ENCODE measurements at regions not wholly inside any gene's neighbourhood (a gene's known extent, or its start where the extent isn't known, plus 50 kb on each side); places are given as distances from the start of the nearest gene placed in this dataset.

DNA sequence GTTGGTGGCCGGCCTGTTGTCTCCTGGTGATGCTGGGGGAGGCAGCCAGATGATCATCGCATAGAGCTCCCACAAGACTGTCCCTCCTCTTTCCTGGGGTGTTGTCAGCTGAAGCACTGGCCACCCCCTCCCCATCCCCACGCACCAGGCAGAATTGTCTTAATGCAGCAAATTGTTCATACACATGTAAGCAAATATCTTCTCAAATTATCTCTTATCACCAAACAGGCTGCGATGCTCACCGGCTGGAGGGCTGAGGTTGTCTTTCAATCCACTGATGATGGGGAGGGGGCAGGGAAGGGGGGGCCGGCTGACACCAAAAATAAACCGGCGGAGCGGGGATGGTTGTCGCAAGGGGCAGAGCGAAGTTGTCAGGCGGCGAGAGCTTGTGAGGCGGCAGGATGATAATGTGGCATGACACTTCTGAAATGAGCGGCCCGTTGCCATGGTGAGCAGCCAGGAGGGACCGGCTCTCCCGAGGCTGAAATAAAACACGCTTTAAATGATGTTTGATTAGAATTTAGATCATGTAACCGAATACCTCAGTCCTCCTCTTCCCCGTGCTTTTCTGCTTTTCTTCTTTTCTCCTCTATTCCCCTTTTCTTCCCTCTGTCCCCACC, 59.8 kb downstream of the MRM1 start:
- H3K4me3 ChIP-seq (ENCODE audit: control insufficient read depth, low read depth, low read length) = no peak overlapping the region
- no peak for TF ChIP-seq CTCF (conservative IDR thresholded peaks at IDR 0.05; ENCODE audit: control insufficient read depth, insufficient read depth, low read depth, low read length)
- no peak for DNase-seq (ENCODE audit: low read depth)

GRCh38 chr17:36661688-36662087, 60.3 kb downstream of the MRM1 start:
- H3K4me3 ChIP-seq (ENCODE audit: control insufficient read depth, low read depth, low read length) = no peak overlapping the region
- DNase-seq (ENCODE audit: low read depth) = no peak
- no peak for TF ChIP-seq CTCF (conservative IDR thresholded peaks at IDR 0.05; ENCODE audit: control insufficient read depth, insufficient read depth, low read depth, low read length)

DNA sequence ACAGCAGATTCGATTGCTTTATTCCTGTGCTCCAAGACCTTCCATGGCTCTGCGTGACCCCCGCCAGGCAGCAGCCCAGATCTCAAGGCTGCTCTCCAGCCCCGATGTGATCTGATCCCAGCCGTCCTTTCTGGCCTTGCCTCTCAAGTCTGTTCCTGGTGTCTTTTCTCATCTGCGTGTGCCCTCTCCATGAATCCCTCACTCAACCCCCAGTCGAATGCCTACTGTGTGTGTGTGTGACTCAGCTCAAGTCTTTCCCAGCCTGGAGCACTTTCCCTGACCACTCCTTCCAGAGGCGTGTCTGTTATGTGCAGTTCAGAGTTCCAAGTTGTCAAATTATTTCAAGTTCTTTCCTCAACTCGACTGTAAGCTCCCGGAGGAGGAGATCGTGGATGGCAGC, 64.0 kb downstream of the MRM1 start:
- no peak overlapping the region for H3K4me3 ChIP-seq (ENCODE audit: control insufficient read depth, low read depth, low read length)
- TF ChIP-seq CTCF (conservative IDR thresholded peaks at IDR 0.05; ENCODE audit: control insufficient read depth, insufficient read depth, low read depth, low read length) = no peak
- peak; percentile 10 for DNase-seq (ENCODE audit: low read depth)

- no peak for TF ChIP-seq CTCF (conservative IDR thresholded peaks at IDR 0.05; ENCODE audit: control insufficient read depth, insufficient read depth, low read depth, low read length)
- DNase-seq (ENCODE audit: low read depth) = no peak
- no peak overlapping the region for H3K4me3 ChIP-seq (ENCODE audit: control insufficient read depth, low read depth, low read length)
Measured at GRCh38 chr17:36667922-36668321, 66.5 kb downstream of the MRM1 start.

GRCh38 chr17:36668824-36669223, 67.4 kb downstream of the MRM1 start:
- DNase-seq (ENCODE audit: low read depth) = no peak
- no peak for TF ChIP-seq CTCF (conservative IDR thresholded peaks at IDR 0.05; ENCODE audit: control insufficient read depth, insufficient read depth, low read depth, low read length)
- H3K4me3 ChIP-seq (ENCODE audit: control insufficient read depth, low read depth, low read length) = no peak overlapping the region

DNA sequence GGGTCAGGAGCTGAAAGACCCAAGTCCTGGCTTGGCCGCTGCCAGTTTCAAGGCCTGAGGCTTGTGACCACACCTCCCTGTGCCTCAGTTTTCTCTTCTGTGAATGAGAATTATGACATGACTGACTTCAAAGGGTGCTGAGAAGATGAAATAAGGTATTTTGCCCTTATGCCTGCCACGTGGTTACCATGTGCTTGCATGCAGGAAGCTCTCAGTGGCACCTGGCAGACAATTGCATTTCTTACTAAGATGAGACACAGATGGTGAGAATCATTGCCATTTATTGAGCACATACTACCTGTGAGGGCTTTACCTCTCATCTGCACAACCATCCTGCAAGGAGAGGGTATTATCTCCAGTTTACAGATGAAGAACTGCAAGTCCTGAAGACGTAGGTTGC, 69.8 kb downstream of the MRM1 start:
- no peak overlapping the region for H3K4me3 ChIP-seq (ENCODE audit: control insufficient read depth, low read depth, low read length)
- DNase-seq (ENCODE audit: low read depth) = no peak
- no peak for TF ChIP-seq CTCF (conservative IDR thresholded peaks at IDR 0.05; ENCODE audit: control insufficient read depth, insufficient read depth, low read depth, low read length)

DNA sequence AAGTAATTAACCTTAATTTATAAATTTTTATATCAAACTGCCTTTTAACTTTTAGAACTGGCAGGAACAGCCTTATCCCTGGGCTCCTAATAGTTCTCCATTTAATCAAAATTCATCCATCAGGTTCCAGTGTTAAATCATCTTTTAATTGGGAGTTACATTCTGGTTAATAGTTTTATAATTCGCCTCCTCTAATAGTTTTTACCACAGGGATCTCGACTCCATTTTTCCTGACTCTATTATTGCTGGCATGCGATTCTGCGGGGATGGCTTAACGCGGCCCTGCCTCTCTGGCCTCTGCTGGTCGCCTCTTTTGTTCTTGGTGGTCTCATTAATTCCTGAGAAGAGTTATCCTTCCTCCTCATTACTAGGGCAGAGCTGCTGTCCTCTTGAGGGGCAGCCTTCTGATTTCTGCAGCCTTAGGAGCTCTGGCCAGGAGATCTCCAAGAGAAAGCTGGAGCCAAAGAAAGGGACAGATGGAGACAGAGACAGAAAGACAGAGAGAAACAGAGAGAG, 71.1 kb downstream of the MRM1 start:
- H3K4me3 ChIP-seq (ENCODE audit: control insufficient read depth, low read depth, low read length) = no peak overlapping the region
- TF ChIP-seq CTCF (conservative IDR thresholded peaks at IDR 0.05; ENCODE audit: control insufficient read depth, insufficient read depth, low read depth, low read length) = no peak
- DNase-seq (ENCODE audit: low read depth) = no peak

All from fibroblast of mammary gland (primary cell).